GM19468 (cell line): ENCODE measurements at regions not wholly inside any gene's neighbourhood (a gene's known extent, or its start where the extent isn't known, plus 50 kb on each side); places are given as distances from the start of the nearest gene placed in this dataset.

Source experiments
- ATAC-seq: cut with Tn5 transposase; IDR thresholded peaks from one replicate; pipeline ENCODE4 v1.9.1; 2021; ENCODE audit warnings: mild to moderate bottlenecking, moderate library complexity, moderate number of reproducible peaks; ENCODE audit not compliant: unreplicated experiment; ENCODE audit errors: extremely low read depth

GRCh38 chr1:234732671-234733390 lies 122.9 kb upstream of the IRF2BP2 start:
- no peak for ATAC-seq

DNA sequence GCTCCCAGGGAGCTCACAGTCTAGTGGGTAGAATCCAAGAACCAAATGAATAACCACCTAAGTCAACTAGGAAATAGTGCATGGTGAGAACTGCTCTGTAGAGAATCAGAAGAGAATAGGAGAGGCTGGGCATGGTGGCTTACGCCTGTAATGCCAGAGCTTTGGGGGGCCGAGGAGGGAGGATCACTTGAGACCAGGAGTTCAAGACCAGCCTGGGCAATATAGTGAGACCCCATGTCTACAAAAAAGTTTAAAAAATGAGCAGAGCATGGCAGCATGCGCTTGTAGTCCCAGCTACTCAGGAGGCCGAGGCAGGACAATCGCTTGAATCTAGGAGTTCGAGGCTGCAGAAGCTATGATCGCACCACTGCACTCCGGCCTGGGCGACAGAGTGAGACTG lies 122.3 kb upstream of the IRF2BP2 start:
- no peak for ATAC-seq

DNA sequence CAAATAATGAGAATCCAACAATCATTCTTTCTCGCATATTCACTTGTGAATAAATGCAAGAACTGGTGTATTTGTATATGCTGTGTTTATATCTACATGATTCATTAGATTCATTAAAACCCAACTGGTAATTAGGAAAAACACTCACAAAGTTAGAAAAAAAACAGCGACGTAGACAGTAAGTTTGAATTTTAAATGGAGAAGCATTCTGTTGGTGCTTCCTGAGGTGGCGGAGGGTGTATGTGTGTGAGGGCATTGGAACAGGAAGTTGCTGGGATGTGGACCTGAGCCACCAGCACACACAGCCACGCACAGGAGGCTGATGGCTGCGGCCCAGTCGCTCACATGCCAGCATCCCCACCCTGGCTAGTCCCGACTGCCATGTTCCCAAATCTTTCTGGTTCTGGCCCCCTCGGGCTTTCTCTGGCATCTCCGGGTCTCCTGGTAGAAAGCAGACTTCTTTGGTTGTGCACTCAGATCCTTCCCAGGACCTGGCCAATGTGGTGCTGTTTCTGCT lies 121.6 kb upstream of the IRF2BP2 start:
- no peak for ATAC-seq

- no peak for ATAC-seq
These were observed 121.0 kb upstream of the IRF2BP2 start for GRCh38 chr1:234730770-234731568.

DNA sequence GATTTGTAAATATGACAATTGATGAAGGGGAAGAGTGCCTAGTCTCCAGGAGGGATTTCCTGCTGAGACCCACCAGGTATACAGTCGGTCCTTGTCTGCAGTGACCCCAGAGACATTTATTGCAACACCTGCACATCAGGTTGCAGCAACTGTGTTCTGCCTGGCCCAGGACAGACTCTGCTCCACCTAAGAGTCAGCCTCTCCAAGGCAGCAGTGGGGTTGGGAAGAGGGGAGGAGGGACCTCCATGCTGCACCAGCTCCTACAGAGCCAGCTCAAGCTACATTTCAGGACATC lies 120.4 kb upstream of the IRF2BP2 start:
- ATAC-seq: no peak

DNA sequence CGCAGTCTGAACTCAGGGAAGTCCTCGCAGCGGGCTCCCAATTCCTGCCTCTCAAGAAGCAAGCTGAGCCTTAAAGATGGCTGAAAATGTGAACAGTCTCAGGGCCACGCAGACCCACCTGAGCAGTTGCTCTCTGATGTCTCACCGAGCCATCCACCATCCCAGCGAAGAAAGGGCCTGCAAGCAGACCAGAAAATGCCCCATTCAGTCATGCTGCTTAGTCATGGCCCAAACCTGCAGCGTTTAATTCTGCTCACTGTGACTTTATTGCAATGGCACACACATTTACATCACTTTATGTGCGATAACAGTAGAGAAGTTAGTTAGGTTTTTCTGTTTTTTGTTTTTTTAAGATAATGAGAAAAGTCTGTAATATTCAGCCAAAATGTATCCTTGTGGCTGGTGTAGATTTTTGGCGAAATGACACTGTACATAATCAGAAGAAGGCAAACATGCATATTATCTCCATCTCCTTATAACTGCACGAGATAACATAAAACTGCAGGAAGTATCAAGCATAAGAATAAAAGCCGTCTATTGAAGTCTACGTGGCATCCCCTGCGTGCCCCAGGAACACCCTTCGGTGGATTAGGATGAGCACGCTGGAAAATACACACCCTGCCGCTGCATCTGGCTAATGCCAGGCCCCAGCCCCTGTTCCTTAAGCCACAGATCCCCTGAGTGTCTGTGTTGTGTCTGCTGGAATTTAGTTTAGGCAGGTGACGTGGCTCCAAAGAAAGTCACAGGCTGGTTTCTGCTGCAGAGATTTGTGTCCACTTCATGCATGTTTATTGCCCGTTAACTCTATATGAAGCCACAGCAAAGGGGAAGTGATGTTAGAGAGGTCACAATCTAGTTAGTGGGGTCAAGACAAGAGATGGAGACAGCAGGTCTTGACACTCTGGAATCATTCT lies 119.8 kb upstream of the IRF2BP2 start:
- no peak for ATAC-seq

DNA sequence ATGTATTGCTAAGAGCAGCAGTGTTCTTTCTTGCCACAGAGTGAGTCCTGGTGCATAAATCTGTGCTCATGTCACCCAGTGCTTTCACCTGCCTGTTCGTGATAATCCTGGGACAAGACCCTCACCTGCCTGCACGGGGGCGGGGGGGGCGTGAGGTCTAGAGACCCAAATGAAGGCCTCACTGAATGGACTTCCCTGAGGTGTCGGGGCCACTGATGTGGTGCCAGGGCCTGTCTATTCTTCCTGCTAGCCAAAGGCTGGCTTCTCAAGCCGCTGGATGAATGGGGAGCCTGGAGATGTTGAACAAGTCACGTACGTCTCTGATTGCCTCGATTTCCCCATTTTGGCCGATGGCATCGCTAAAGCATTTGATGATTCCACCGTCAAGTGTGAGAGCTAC lies 118.8 kb upstream of the IRF2BP2 start:
- no peak for ATAC-seq

DNA sequence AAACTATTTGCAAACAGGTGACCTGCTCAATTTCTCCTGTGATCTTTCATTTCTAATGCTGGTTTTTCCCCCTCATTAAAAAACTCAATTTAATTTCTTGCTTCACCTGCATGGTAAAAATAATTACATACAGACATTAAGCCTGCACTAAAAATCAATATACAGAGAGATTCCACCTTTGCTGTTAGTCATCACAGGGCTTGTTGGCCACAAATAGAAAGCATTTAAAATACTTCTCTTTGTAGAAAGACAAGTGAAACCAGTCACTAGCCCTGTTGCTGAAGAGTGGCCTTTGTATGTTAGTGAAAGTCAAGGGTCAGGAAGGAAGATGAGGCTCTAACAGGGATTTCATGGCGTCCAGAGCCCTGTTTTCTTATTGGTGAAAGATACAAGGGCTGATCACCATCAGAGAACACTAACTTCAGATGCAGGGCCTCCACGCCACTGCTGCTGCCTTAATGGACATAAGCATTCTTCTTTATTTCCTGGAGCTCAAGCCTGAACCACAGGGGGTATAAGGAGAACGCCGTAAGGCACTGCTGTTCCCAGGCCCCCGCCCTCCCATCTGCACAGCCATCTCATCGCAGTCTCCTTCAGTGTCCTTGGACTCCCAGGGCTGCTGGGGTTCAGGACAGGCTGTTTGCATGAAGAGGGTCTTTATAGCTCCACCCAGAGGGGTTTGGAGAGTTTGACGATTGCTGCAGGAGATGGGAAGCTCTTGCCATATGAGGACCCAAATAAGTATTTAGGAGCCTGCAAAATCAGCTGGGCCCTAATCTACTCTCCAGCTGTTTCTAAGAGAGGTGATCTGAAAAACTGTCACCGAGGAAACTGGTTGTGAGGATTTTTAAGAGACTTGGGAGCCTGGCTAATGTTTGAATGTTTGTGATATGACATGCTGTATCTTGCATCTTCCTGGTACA lies 117.3 kb upstream of the IRF2BP2 start:
- ATAC-seq: no peak

DNA sequence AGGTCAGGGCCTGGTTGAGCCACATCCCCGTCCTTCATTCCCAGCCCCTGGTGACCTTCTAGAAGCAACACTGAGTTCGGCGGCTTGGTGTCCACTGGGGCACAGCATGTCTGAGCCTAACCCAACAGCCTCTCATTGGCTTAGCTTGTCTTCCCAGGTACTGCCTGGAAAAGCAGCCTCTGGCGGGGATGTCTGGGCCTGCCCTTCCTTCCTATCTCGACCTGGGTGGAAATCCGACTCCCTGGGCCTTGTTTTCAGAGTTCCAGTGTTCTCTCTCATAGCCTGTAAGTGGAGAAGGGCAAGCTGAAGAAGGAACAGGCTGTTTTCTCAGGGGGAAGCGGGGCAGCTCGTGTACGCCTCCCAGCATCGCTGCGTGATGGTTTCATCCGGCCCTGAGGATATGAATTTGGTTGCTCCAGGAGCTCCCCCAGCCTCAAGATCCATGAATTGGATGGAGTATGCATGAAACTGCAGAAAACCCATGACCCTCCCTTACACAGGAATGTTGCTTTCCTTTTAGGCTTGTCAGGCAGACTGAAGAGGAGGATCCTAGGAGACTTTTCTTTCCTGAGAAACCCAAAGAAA lies 116.5 kb upstream of the IRF2BP2 start:
- no peak for ATAC-seq

DNA sequence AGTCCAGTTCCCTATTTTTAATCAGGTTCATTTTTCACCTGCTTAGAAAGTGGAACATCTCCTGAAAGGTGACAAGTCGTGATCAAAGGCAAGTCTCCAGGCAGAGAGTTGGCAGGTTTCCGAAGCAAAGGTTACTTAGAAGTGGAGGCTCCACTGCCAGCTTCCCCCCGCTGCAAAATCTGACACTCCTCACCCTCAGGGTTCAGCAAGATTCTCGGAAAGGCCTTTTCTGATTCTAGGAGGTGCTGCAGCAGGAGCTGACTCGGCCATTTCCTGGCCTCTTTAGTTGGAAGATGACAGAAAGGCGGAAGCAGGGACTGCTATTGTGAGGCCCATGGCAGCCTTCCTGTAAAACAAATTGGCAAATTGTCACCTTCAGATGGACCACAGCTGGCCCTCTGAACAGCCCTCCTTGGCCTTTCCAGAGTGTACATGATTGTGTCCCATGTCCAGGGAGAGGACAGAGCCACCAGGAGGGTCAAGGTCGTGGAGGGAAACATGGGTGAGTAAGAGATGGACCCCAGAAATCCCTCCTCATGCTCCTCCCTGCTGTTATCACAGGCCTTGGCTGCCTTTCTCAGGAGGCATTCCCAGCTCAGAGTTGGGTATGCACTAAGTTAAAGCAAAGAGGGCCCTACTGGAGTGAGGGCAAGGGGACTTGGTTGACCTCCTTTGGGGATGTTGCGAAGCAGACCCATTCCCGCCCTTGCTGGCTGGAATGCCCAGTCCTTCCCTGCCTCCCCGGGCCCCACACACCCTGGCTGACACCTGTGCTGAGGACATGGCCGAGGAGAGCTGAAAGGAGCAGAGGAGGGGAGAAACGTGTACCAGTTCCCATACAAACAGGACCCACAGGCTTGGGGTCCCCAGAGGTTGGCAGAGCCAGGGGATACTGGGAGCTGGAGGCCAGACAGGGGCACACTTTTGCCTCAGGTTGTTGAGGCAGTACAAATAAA lies 115.5 kb upstream of the IRF2BP2 start:
- no peak for ATAC-seq

- no peak for ATAC-seq
These were observed 114.7 kb upstream of the IRF2BP2 start for GRCh38 chr1:234724516-234725176.

- ATAC-seq: no peak
These were observed 113.1 kb upstream of the IRF2BP2 start for GRCh38 chr1:234722904-234723720.

- no peak for ATAC-seq
These were observed 112.3 kb upstream of the IRF2BP2 start for GRCh38 chr1:234722270-234722704.

DNA sequence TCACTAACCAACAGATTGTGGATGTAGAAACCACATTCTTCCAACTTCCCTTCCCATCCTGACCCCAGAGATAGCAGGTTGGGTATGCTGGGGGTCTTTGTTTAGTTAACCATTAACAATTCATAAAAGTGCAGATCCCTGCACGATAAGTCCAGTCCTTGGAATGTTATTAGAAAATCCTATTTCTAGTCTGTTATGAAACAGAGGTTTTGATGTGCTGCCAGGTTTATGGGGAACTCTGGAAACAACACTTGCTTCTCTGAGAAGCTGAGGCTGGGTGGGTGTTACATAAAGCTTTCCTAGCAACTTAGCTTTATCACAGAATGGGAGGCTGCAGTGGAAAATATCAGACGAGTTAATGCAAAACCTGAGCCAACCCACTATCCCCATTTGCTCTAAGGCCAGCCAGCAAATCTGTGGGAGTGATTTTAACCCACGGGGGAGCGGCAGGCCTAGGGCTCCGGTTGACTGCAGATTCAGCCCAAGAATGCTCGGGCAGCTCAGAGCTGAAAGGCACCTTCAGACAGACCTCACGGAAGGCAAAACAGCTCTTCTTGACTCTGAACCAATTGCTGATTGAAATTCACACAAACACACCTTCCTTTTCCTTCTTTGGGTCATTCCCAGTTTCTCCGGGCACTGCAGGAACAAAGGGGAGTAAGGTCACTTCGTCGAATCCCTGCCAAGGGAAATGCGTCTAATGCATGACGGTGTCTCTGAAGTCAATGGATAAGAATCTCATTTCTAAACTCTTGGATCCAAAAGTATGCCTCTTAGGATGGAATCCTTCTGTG lies 111.7 kb upstream of the IRF2BP2 start:
- ATAC-seq: no peak

DNA sequence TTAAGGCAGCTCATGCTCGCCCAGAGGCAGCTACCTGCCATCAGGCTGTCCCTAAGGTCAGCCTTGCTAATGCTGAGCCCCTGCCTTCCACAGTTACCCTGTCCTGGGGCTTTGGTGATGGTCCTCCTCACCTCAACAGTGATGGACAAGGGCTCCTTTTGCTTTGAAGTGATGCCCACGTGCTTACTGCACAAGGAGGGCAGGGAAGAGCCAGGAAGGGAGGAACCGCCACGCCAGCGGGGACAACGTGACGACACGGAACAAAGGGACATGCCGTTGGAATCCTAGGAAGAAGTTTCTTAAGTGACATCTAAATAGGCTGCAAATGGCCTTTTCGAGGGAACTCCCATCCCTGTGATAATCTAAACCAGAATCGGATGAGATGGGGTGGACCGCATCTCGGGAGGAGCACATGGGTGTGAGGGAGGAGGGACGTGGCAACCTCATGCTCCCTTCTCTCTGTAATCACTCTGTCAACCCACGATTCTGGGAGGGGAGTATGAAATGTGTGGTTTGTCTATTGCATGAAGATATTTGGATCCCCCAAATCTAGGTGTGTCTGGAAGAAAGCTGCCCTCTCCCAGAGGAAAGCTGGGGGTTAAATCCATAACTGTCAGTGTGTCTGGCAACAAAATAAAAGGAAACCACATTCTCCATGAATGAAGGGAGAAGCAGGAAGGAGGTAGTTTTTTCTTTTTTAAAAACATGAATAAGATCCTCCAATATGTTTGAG lies 110.9 kb upstream of the IRF2BP2 start:
- ATAC-seq: no peak
